Fibroblast of lung (primary cell): ENCODE measurements at regions not wholly inside any gene's neighbourhood (a gene's known extent, or its start where the extent isn't known, plus 50 kb on each side); places are given as distances from the start of the nearest gene placed in this dataset.

Experiments
- CTCF ChIP-seq, 2 donors: IDR thresholded peaks in 1 of 2; conservative IDR thresholded peaks in 1 of 2; 1 replicate in 1 of 2; 2 replicates in 1 of 2; pipeline ENCODE4 v1.5.1; 2011 to 2012; ENCODE audit warnings: low read length in 2 of 2, control low read depth in 1 of 2, inconsistent platforms in 1 of 2, low read depth in 1 of 2, mild to moderate bottlenecking in 1 of 2
- EZH2 ChIP-seq: IDR thresholded peaks from 2 replicates; pipeline ENCODE4 v1.5.1; 2012; ENCODE audit warnings: low read length, control low read depth, mild to moderate bottlenecking; ENCODE audit errors: missing control alignments

DNA sequence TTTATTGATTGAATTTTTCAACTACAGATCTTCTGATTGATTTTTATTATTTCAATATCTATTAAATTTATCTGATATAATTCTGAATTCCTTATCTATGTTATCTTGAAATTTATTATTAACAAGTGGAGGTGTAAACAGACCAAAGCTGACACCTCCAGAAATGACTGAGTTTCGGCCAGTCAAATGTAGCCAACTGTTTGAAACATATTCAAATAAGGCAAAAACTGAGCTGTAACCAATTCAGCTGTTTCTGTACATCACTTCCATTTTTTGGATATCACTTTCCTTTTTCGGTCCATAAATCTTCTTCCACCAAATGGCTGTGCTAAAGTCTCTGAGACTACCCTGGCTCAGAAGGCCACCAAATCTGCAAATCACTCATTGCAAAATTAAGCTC lies 2127.3 kb upstream of the AGA start:
- TF ChIP-seq CTCF (conservative IDR thresholded peaks at IDR 0.05 in 1 of 2, IDR thresholded peaks at IDR 0.05 in 1 of 2; ENCODE audit: low read depth in 1 of 2, low read length in 2 of 2) = no peak
- TF ChIP-seq EZH2 = no peak
